BLaER1 treated with 17β-estradiol and CSF1 and Interleukin-3, amounts not matched to agents 10 nM and 100 nM (cell line): ENCODE measurements at regions not wholly inside any gene's neighbourhood (a gene's known extent, or its start where the extent isn't known, plus 50 kb on each side); places are given as distances from the start of the nearest gene placed in this dataset.

Source experiments
- H3K27ac ChIP-seq, 11 experiments: shearing (Covaris generic); formaldehyde crosslinking; 2 replicates each; pipeline ENCODE4 v1.8.1; 2022
- H3K27me3 ChIP-seq, 11 experiments: shearing (Covaris generic); formaldehyde crosslinking; 2 replicates each; pipeline ENCODE4 v1.8.1; 2022
- H3K36me3 ChIP-seq, 11 experiments: shearing (Covaris generic); formaldehyde crosslinking; 2 replicates each; pipeline ENCODE4 v1.8.1; 2022
- H3K4me1 ChIP-seq, 10 experiments: shearing (Covaris generic); formaldehyde crosslinking; 2 replicates each; pipeline ENCODE4 v1.8.1; 2022
- H3K4me2 ChIP-seq, 11 experiments: shearing (Covaris generic); formaldehyde crosslinking; 2 replicates each; pipeline ENCODE4 v1.8.1; 2022
- H3K4me3 ChIP-seq, 10 experiments: shearing (Covaris generic); formaldehyde crosslinking; 2 replicates each; pipeline ENCODE4 v1.8.1; 2022
- H3K9ac ChIP-seq, 11 experiments: shearing (Covaris generic); formaldehyde crosslinking; 2 replicates each; pipeline ENCODE4 v1.8.1; 2022
- H3K9me3 ChIP-seq, 11 experiments: shearing (Covaris generic); formaldehyde crosslinking; replicated peaks in 1 of 11; 2 replicates each; pipeline ENCODE4 v1.8.1; 2022
- H4K20me1 ChIP-seq, 11 experiments: shearing (Covaris generic); formaldehyde crosslinking; 2 replicates each; pipeline ENCODE4 v1.8.1; 2022
- Cebpa-rat ChIP-seq, 11 experiments: shearing (Covaris generic); IDR thresholded peaks; 2 replicates each; pipeline ENCODE4 v1.8.1; 2022

GRCh38 chr14:21924479-21924878, 250.9 kb upstream of the OR4E1 start:
- Histone ChIP-seq H3K9me3 (no peaks in the 10 kb centered on the region), H3K27ac (peak overlapping the region in 5 of 11 experiments; percentile 3 to 59 (median 42); a peak in 5 of 22 replicates), H3K27me3 (peaks cover 0 to 8% (median 0%) of the 10 kb centered on the region in 11 experiments; a peak in 1 of 22 replicates), H4K20me1 (no peaks in the 10 kb centered on the region; a peak in 1 of 22 replicates), H3K9ac (peak overlapping the region in 2 of 11 experiments; percentile 12 to 47; a peak in 2 of 22 replicates), H3K4me1 (peaks cover 11 to 29% (median 23%) of the 10 kb centered on the region in 10 experiments; a peak in 19 of 20 replicates), H3K36me3 (no peaks in the 10 kb centered on the region), H3K4me3 (peak overlapping the region in 2 of 10 experiments; percentile 10 to 17; a peak in 2 of 20 replicates), H3K4me2 (peak overlapping the region; percentile 35 to 88 (median 82))
- no peak for TF ChIP-seq Cebpa-rat (IDR thresholded peaks at IDR 0.05)

- Histone ChIP-seq H3K27ac (peak overlapping the region in 5 of 11 experiments; percentile 3 to 59 (median 42); a peak in 5 of 22 replicates), H3K4me1 (peaks cover 11 to 29% (median 23%) of the 10 kb centered on the region in 10 experiments; a peak in 19 of 20 replicates), H3K4me2 (peak overlapping the region; percentile 35 to 88 (median 82); a peak in 21 of 22 replicates), H3K9ac (peak overlapping the region in 1 of 11 experiments; percentile 47; a peak in 2 of 22 replicates), H3K4me3 (peak overlapping the region in 2 of 10 experiments; percentile 10 to 17; a peak in 2 of 20 replicates), H3K9me3 (no peaks in the 10 kb centered on the region), H3K27me3 (peaks cover 0 to 8% (median 0%) of the 10 kb centered on the region in 11 experiments; a peak in 1 of 22 replicates), H4K20me1 (no peaks in the 10 kb centered on the region; a peak in 1 of 22 replicates), H3K36me3 (no peaks in the 10 kb centered on the region)
- TF ChIP-seq Cebpa-rat (IDR thresholded peaks at IDR 0.05), result no peak
These were observed 250.2 kb upstream of the OR4E1 start for GRCh38 chr14:21923820-21924219.

- Histone ChIP-seq H3K4me3 (no peak overlapping the region), H3K4me2 (no peak overlapping the region), H3K36me3 (no peaks in the 10 kb centered on the region), H3K4me1 (peaks cover 11 to 29% (median 23%) of the 10 kb centered on the region in 10 experiments; a peak in 19 of 20 replicates), H3K9me3 (no peaks in the 10 kb centered on the region), H3K27ac (no peak overlapping the region), H4K20me1 (no peaks in the 10 kb centered on the region; a peak in 1 of 22 replicates), H3K9ac (no peak overlapping the region), H3K27me3 (peaks cover 0 to 8% (median 0%) of the 10 kb centered on the region in 11 experiments; a peak in 1 of 22 replicates)
- no peak for TF ChIP-seq Cebpa-rat (IDR thresholded peaks at IDR 0.05)
These were observed 247.8 kb upstream of the OR4E1 start for GRCh38 chr14:21921453-21921852.

- TF ChIP-seq Cebpa-rat (IDR thresholded peaks at IDR 0.05), result no peak
- Histone ChIP-seq H4K20me1 (no peaks in the 10 kb centered on the region), H3K27me3 (no peaks in the 10 kb centered on the region), H3K4me1 (peaks cover 0 to 7% (median 0%) of the 10 kb centered on the region in 10 experiments; a peak in 4 of 20 replicates), H3K27ac (no peak overlapping the region), H3K4me2 (peak overlapping the region in 8 of 11 experiments; percentile 10 to 64 (median 43); a peak in 10 of 22 replicates), H3K36me3 (no peaks in the 10 kb centered on the region), H3K4me3 (no peak overlapping the region), H3K9me3 (no peaks in the 10 kb centered on the region), H3K9ac (no peak overlapping the region)
These were observed 244.2 kb upstream of the OR4E1 start for GRCh38 chr14:21917699-21918436.

GRCh38 chr14:21915826-21916225, 242.2 kb upstream of the OR4E1 start:
- H3K9me3 ChIP-seq, result no peaks in the 10 kb centered on the region
- H3K36me3 ChIP-seq, result no peaks in the 10 kb centered on the region
- no peak overlapping the region for H3K4me3 ChIP-seq
- TF ChIP-seq Cebpa-rat (IDR thresholded peaks at IDR 0.05), result no peak
- H3K4me1 ChIP-seq, result peaks cover 0 to 7% (median 0%) of the 10 kb centered on the region in 10 experiments; a peak in 1 of 20 replicates
- no peak overlapping the region for H3K9ac ChIP-seq
- no peak overlapping the region for H3K4me2 ChIP-seq
- H3K27ac ChIP-seq, result no peak overlapping the region
- H3K27me3 ChIP-seq, result no peaks in the 10 kb centered on the region
- H4K20me1 ChIP-seq, result no peaks in the 10 kb centered on the region

GRCh38 chr14:21913759-21914158, 240.1 kb upstream of the OR4E1 start:
- Histone ChIP-seq H3K4me3 (no peak overlapping the region), H3K9ac (no peak overlapping the region), H3K9me3 (no peaks in the 10 kb centered on the region), H4K20me1 (no peaks in the 10 kb centered on the region), H3K27me3 (no peaks in the 10 kb centered on the region), H3K4me2 (peak overlapping the region in 3 of 11 experiments; percentile 10 to 26 (median 22); a peak in 2 of 22 replicates), H3K4me1 (peaks cover 0 to 7% (median 0%) of the 10 kb centered on the region in 10 experiments; a peak in 1 of 20 replicates), H3K36me3 (no peaks in the 10 kb centered on the region), H3K27ac (no peak overlapping the region)
- TF ChIP-seq Cebpa-rat (IDR thresholded peaks at IDR 0.05), result no peak

GRCh38 chr14:21912367-21912766, 238.7 kb upstream of the OR4E1 start:
- Histone ChIP-seq H3K4me3 (no peak overlapping the region), H3K4me2 (no peak overlapping the region), H3K36me3 (no peaks in the 10 kb centered on the region), H3K27ac (no peak overlapping the region), H3K9me3 (no peaks in the 10 kb centered on the region), H4K20me1 (no peaks in the 10 kb centered on the region), H3K27me3 (no peaks in the 10 kb centered on the region), H3K4me1 (peaks cover 0 to 5% (median 0%) of the 10 kb centered on the region in 10 experiments; a peak in 1 of 20 replicates), H3K9ac (no peak overlapping the region)
- no peak for TF ChIP-seq Cebpa-rat (IDR thresholded peaks at IDR 0.05)

- Histone ChIP-seq H3K36me3 (no peaks in the 10 kb centered on the region), H3K4me3 (no peak overlapping the region), H3K4me2 (no peak overlapping the region), H3K27me3 (no peaks in the 10 kb centered on the region), H3K27ac (no peak overlapping the region), H3K9me3 (no peaks in the 10 kb centered on the region), H3K4me1 (peaks cover 0 to 5% (median 0%) of the 10 kb centered on the region in 10 experiments; a peak in 1 of 20 replicates), H3K9ac (no peak overlapping the region), H4K20me1 (no peaks in the 10 kb centered on the region)
- no peak for TF ChIP-seq Cebpa-rat (IDR thresholded peaks at IDR 0.05)
These were observed 238.3 kb upstream of the OR4E1 start for GRCh38 chr14:21911877-21912276.

- Histone ChIP-seq H3K4me2 (no peak overlapping the region), H3K4me1 (peaks cover 0 to 3% (median 0%) of the 10 kb centered on the region in 10 experiments; a peak in 1 of 20 replicates), H3K27ac (no peak overlapping the region), H3K27me3 (no peaks in the 10 kb centered on the region), H3K36me3 (no peaks in the 10 kb centered on the region), H3K4me3 (no peak overlapping the region), H3K9me3 (no peaks in the 10 kb centered on the region), H3K9ac (no peak overlapping the region), H4K20me1 (no peaks in the 10 kb centered on the region)
- no peak for TF ChIP-seq Cebpa-rat (IDR thresholded peaks at IDR 0.05)
These were observed 236.6 kb upstream of the OR4E1 start for GRCh38 chr14:21910260-21910659.
